ENCODE measurements at regions not wholly inside any gene's neighbourhood (a gene's known extent, or its start where the extent isn't known, plus 50 kb on each side); places are given as distances from the start of the nearest gene placed in this dataset.

DNA sequence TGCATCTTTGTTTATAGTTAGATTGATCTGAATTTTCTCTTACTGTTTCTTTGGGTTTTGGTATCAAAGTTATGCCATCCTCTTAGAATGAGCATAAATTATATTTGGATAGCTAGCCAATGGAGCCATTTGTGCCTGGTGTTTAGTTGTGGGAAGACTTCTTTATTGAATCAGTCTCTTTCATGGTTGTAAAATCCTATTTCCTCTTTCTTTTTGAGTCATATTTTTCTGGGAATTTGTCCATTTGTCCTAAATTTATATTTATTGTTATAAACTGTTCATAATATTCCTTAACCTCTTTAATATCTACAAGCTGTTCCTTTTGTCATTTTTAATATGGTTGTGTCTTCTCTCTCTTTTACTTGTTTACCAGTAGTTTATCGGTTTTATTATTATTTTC is 462.5 kb downstream of the AEBP2 start:
- no peaks in the 10 kb centered on the region for H3K36me3 ChIP-seq (replicated peaks; ENCODE audit: low read depth, low read length)
- no peaks in the 10 kb centered on the region for H3K27me3 ChIP-seq (ENCODE audit: low read depth, low read length)
- H3K4me3 ChIP-seq (ENCODE audit: low read length) = no peak overlapping the region
- no peak overlapping the region for H2AFZ ChIP-seq (ENCODE audit: low read depth, low read length)
- no peaks in the 10 kb centered on the region for H3K79me2 ChIP-seq (ENCODE audit: low read length)
- H4K20me1 ChIP-seq (ENCODE audit: insufficient read depth, low read length) = no peaks in the 10 kb centered on the region
- no peak overlapping the region for H3K4me2 ChIP-seq (ENCODE audit: low read length)
- H3K9me3 ChIP-seq (ENCODE audit: insufficient read depth, low read length) = no peaks in the 10 kb centered on the region
- no peak for TF ChIP-seq EZH2phosphoT487 (IDR thresholded peaks at IDR 0.05; ENCODE audit: low read depth)
- TF ChIP-seq, protein P1, sequence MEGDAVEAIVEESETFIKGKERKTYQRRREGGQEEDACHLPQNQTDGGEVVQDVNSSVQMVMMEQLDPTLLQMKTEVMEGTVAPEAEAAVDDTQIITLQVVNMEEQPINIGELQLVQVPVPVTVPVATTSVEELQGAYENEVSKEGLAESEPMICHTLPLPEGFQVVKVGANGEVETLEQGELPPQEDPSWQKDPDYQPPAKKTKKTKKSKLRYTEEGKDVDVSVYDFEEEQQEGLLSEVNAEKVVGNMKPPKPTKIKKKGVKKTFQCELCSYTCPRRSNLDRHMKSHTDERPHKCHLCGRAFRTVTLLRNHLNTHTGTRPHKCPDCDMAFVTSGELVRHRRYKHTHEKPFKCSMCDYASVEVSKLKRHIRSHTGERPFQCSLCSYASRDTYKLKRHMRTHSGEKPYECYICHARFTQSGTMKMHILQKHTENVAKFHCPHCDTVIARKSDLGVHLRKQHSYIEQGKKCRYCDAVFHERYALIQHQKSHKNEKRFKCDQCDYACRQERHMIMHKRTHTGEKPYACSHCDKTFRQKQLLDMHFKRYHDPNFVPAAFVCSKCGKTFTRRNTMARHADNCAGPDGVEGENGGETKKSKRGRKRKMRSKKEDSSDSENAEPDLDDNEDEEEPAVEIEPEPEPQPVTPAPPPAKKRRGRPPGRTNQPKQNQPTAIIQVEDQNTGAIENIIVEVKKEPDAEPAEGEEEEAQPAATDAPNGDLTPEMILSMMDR (IDR thresholded peaks at IDR 0.05; ENCODE audit: low read depth, low read length) = no peak
- H3K4me1 ChIP-seq (ENCODE audit: low read length) = peaks cover 4% of the 10 kb centered on the region; the same call in 1 of the 2 replicates
- no peak overlapping the region for H3K9ac ChIP-seq (ENCODE audit: low read length)
- H3K27ac ChIP-seq (ENCODE audit: low read length) = no peak overlapping the region

DNA sequence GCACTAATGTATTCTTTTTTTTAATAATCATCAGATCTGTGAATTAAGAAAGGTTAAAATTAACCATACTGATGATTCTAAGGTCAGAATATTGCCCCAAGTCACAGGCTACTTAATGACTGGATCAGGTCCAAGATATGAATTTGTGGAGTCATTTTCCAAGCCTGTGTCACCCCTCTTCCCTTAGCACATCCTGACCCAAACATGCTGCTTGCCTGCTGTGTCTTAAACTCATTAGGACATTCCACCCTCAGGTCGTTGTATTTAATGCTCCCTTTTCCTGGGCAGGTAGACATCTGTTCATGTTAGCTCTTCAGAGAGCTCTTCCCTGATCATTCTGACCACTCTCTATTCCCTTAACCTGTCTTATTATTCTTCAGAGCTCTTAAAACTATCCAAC is 463.5 kb upstream of the PDE3A start:
- no peaks in the 10 kb centered on the region for H3K79me2 ChIP-seq (ENCODE audit: low read length)
- no peak overlapping the region for H3K4me3 ChIP-seq (ENCODE audit: low read length)
- H3K9me3 ChIP-seq (ENCODE audit: insufficient read depth, low read length) = no peaks in the 10 kb centered on the region
- TF ChIP-seq, protein P1 (IDR thresholded peaks at IDR 0.05; ENCODE audit: low read depth, low read length) = no peak
- no peak for TF ChIP-seq EZH2phosphoT487 (IDR thresholded peaks at IDR 0.05; ENCODE audit: low read depth)
- H3K27ac ChIP-seq (ENCODE audit: low read length) = no peak overlapping the region
- no peaks in the 10 kb centered on the region for H4K20me1 ChIP-seq (ENCODE audit: insufficient read depth, low read length)
- no peaks in the 10 kb centered on the region for H3K27me3 ChIP-seq (ENCODE audit: low read depth, low read length)
- H3K36me3 ChIP-seq (replicated peaks; ENCODE audit: low read depth, low read length) = no peaks in the 10 kb centered on the region
- H2AFZ ChIP-seq (ENCODE audit: low read depth, low read length) = no peak overlapping the region
- no peak overlapping the region for H3K9ac ChIP-seq (ENCODE audit: low read length)
- H3K4me2 ChIP-seq (ENCODE audit: low read length) = no peak overlapping the region
- H3K4me1 ChIP-seq (ENCODE audit: low read length) = peaks cover 20% of the 10 kb centered on the region

DNA sequence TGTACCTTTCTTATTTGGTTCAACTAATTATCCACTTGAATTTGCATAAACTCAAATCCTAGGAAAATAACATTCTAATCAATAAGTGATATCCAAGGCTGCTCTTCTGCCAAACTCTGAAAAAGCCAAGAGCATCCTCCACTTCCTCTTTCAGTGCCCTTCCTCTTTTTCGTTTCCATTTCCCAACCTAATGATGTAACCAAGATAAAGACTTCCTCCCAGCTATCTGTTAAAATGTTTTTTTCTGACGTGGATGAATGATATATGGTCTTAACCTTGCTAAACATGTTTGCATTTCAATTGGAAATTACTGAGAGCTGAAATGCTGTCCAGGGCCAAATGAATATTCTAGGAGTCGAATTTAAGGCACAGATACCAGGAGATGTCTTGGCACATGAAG is 459.5 kb upstream of the PDE3A start:
- no peaks in the 10 kb centered on the region for H3K9me3 ChIP-seq (ENCODE audit: insufficient read depth, low read length)
- no peaks in the 10 kb centered on the region for H3K27me3 ChIP-seq (ENCODE audit: low read depth, low read length)
- H3K36me3 ChIP-seq (replicated peaks; ENCODE audit: low read depth, low read length) = no peaks in the 10 kb centered on the region
- H3K27ac ChIP-seq (ENCODE audit: low read length) = no peak overlapping the region
- H3K4me1 ChIP-seq (ENCODE audit: low read length) = peaks cover 18% of the 10 kb centered on the region
- TF ChIP-seq, protein P1 (IDR thresholded peaks at IDR 0.05; ENCODE audit: low read depth, low read length) = no peak
- no peak for TF ChIP-seq EZH2phosphoT487 (IDR thresholded peaks at IDR 0.05; ENCODE audit: low read depth)
- no peaks in the 10 kb centered on the region for H3K79me2 ChIP-seq (ENCODE audit: low read length)
- H3K4me3 ChIP-seq (ENCODE audit: low read length) = no peak overlapping the region
- H3K9ac ChIP-seq (ENCODE audit: low read length) = no peak overlapping the region
- H3K4me2 ChIP-seq (ENCODE audit: low read length) = peak overlapping the region; percentile 48
- no peak overlapping the region for H2AFZ ChIP-seq (ENCODE audit: low read depth, low read length)
- no peaks in the 10 kb centered on the region for H4K20me1 ChIP-seq (ENCODE audit: insufficient read depth, low read length)

DNA sequence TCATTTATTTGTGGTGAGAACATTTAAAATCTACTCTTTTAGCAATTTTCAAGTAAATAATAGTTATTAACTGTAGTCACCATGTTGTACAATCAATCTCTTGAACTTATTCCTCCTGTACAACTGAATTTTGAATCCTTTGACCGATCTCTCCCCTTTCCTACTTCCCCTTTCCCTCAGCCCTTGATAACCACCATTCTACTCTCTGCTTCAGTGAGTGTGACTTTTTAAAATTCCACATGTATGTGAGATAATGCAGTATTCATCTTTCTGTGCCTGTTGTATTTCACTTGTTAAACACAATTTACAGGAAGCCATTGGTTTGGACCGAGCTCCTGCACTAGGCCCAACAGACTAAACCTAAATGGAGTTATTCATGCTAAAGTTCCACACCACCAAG is 458.9 kb upstream of the PDE3A start:
- H3K4me2 ChIP-seq (ENCODE audit: low read length) = peak overlapping the region; percentile 48
- H3K4me1 ChIP-seq (ENCODE audit: low read length) = peaks cover 18% of the 10 kb centered on the region
- H3K27ac ChIP-seq (ENCODE audit: low read length) = no peak overlapping the region
- H3K9me3 ChIP-seq (ENCODE audit: insufficient read depth, low read length) = no peaks in the 10 kb centered on the region
- H4K20me1 ChIP-seq (ENCODE audit: insufficient read depth, low read length) = no peaks in the 10 kb centered on the region
- no peak overlapping the region for H3K9ac ChIP-seq (ENCODE audit: low read length)
- TF ChIP-seq, protein P1 (IDR thresholded peaks at IDR 0.05; ENCODE audit: low read depth, low read length) = no peak
- TF ChIP-seq EZH2phosphoT487 (IDR thresholded peaks at IDR 0.05; ENCODE audit: low read depth) = no peak
- H3K4me3 ChIP-seq (ENCODE audit: low read length) = no peak overlapping the region
- H3K79me2 ChIP-seq (ENCODE audit: low read length) = no peaks in the 10 kb centered on the region
- H2AFZ ChIP-seq (ENCODE audit: low read depth, low read length) = no peak overlapping the region
- H3K27me3 ChIP-seq (ENCODE audit: low read depth, low read length) = no peaks in the 10 kb centered on the region
- H3K36me3 ChIP-seq (replicated peaks; ENCODE audit: low read depth, low read length) = no peaks in the 10 kb centered on the region

Measured in OCI-LY3 (cell line).